ENCODE measurements at regions not wholly inside any gene's neighbourhood (a gene's known extent, or its start where the extent isn't known, plus 50 kb on each side); places are given as distances from the start of the nearest gene placed in this dataset.
A peak's percentile ranks its signal among the peaks of the same experiment; 100 is the strongest.
"Not testable (repeated sequence)": the region's sequence is repeated elsewhere in the genome, so short reads cannot be mapped to it uniquely, and the experiment has no call there.

- DNase-seq (ENCODE audit: low read depth in 4 of 4, low spot score in 3 of 4): not testable (repeated sequence)
Measured at GRCh38 chr1:148285946-148286345, 133.9 kb upstream of the NBPF11 start.

- DNase-seq (ENCODE audit: low read depth in 4 of 4, low spot score in 3 of 4): not testable (repeated sequence)
Measured at GRCh38 chr1:148280831-148281572, 128.9 kb upstream of the NBPF11 start.

- DNase-seq (ENCODE audit: low read depth in 4 of 4, low spot score in 3 of 4): not testable (repeated sequence)
Measured at GRCh38 chr1:148279002-148279542, 127.0 kb upstream of the NBPF11 start.

GRCh38 chr1:148277865-148278279 is 125.8 kb upstream of the NBPF11 start:
- not testable (repeated sequence) for DNase-seq (ENCODE audit: low read depth in 4 of 4, low spot score in 3 of 4)

GRCh38 chr1:148267066-148267465 is 115.0 kb upstream of the NBPF11 start:
- DNase-seq (ENCODE audit: low read depth in 4 of 4, low spot score in 3 of 4): not testable (repeated sequence)

GRCh38 chr1:148264374-148265276 is 112.5 kb upstream of the NBPF11 start:
- DNase-seq (ENCODE audit: low read depth in 4 of 4, low spot score in 3 of 4): no peak

GRCh38 chr1:148263906-148264255 is 111.8 kb upstream of the NBPF11 start:
- DNase-seq (ENCODE audit: low read depth in 4 of 4, low spot score in 3 of 4): no peak

GRCh38 chr1:148263128-148263905 is 111.2 kb upstream of the NBPF11 start:
- DNase-seq (ENCODE audit: low read depth in 4 of 4, low spot score in 3 of 4): peak; percentile 53 to 67 (median 62)

GRCh38 chr1:148261684-148262083 is 109.6 kb upstream of the NBPF11 start:
- DNase-seq (ENCODE audit: low read depth in 4 of 4, low spot score in 3 of 4): not testable (repeated sequence)

GRCh38 chr1:148257886-148258285 is 105.8 kb upstream of the NBPF11 start:
- not testable (repeated sequence) for DNase-seq (ENCODE audit: low read depth in 4 of 4, low spot score in 3 of 4)

GRCh38 chr1:148254611-148255429 is 102.7 kb upstream of the NBPF11 start:
- not testable (repeated sequence) for DNase-seq (ENCODE audit: low read depth in 4 of 4, low spot score in 3 of 4)

- not testable (repeated sequence) for DNase-seq (ENCODE audit: low read depth in 4 of 4, low spot score in 3 of 4)
Measured at GRCh38 chr1:148253808-148254207, 101.7 kb upstream of the NBPF11 start.

GRCh38 chr1:148248798-148249197 is 96.7 kb upstream of the NBPF11 start:
- not testable (repeated sequence) for DNase-seq (ENCODE audit: low read depth in 4 of 4, low spot score in 3 of 4)

GRCh38 chr1:148246258-148246861 is 94.3 kb upstream of the NBPF11 start:
- DNase-seq (ENCODE audit: low read depth in 4 of 4, low spot score in 3 of 4): not testable (repeated sequence)

- not testable (repeated sequence) for DNase-seq (ENCODE audit: low read depth in 4 of 4, low spot score in 3 of 4)
Measured at GRCh38 chr1:148245843-148246242, 93.8 kb upstream of the NBPF11 start.

GRCh38 chr1:148245443-148245842 is 93.4 kb upstream of the NBPF11 start:
- not testable (repeated sequence) for DNase-seq (ENCODE audit: low read depth in 4 of 4, low spot score in 3 of 4)

GRCh38 chr1:148233250-148233649 is 81.2 kb upstream of the NBPF11 start:
- DNase-seq (ENCODE audit: low read depth in 4 of 4, low spot score in 3 of 4): not testable (repeated sequence)

GRCh38 chr1:148228846-148229245 is 76.8 kb upstream of the NBPF11 start:
- DNase-seq (ENCODE audit: low read depth in 4 of 4, low spot score in 3 of 4): not testable (repeated sequence)

Measured in right renal pelvis (tissue), 4 donors.